B cell (primary cell): ENCODE measurements at regions not wholly inside any gene's neighbourhood (a gene's known extent, or its start where the extent isn't known, plus 50 kb on each side); places are given as distances from the start of the nearest gene placed in this dataset.

Experiments
- ATAC-seq: fragments of 200-7000 bp; cut with Tn5 transposase; one replicate; pipeline ENCODE4 v1.10.0; 2021; ENCODE audit warnings: low read depth, mild to moderate bottlenecking, moderate number of reproducible peaks, moderate library complexity
- CTCF ChIA-PET: fragments of 350-600 bp; sonication (Branson Sonifier 250); formaldehyde crosslinking; loops from one replicate; lab custom pipeline; 2021; ENCODE audit warnings: antibody characterized with exemption, inconsistent platforms; lab: Charles Lee
- POLR2A ChIA-PET: fragments of 350-600 bp; sonication (Branson Sonifier 250); formaldehyde crosslinking; loops from one replicate; lab custom pipeline; 2021; ENCODE audit warnings: antibody characterized with exemption; lab: Charles Lee
- DNase-seq: peaks from one replicate; pipeline ENCODE4 v3.0.0; 2013
- H2AFZ ChIP-seq: 2 replicates; pipeline ENCODE4 v1.6.1; 2012; ENCODE audit warnings: mild to moderate bottlenecking, low read depth, low read length; ENCODE audit not compliant: insufficient read depth, poor library complexity, severe bottlenecking
- H3K27ac ChIP-seq, 2 donors: 1 replicate in 1 of 2; 2 replicates in 1 of 2; pipeline ENCODE4 v1.5.1; 2012 to 2013; ENCODE audit warnings: low read length in 2 of 2, mild to moderate bottlenecking in 2 of 2, moderate library complexity in 1 of 2
- H3K27me3 ChIP-seq, 4 experiments: fragments of 200-600 bp in 1 of 4; sonication (generic) in 1 of 4; replicated peaks in 1 of 4; 1 replicate in 2 of 4; 2 replicates in 2 of 4; pipeline versions ENCODE4 v1.6.1 to v1.7.0; 2013 to 2016; ENCODE audit warnings: low read length in 3 of 4, mild to moderate bottlenecking in 2 of 4, mixed read lengths in 1 of 4, moderate library complexity in 1 of 4; ENCODE audit not compliant: insufficient read depth in 4 of 4, control insufficient read depth in 3 of 4; ENCODE audit errors: control extremely low read depth in 1 of 4
- H3K36me3 ChIP-seq, 2 experiments: replicated peaks in 1 of 2; 1 replicate in 1 of 2; 2 replicates in 1 of 2; pipeline versions ENCODE4 v1.6.1 to v1.7.1; 2013; ENCODE audit warnings: low read length in 1 of 2; ENCODE audit not compliant: insufficient read depth in 2 of 2, control insufficient read depth in 1 of 2; ENCODE audit errors: control extremely low read depth in 1 of 2, extremely low read depth in 1 of 2
- H3K4me1 ChIP-seq, 2 donors: fragments of 200-600 bp in 1 of 2; sonication (generic) in 1 of 2; 1 replicate in 1 of 2; 2 replicates in 1 of 2; pipeline versions ENCODE4 v1.5.1 to v1.6.1; 2013 to 2017; ENCODE audit warnings: low read length in 2 of 2; ENCODE audit not compliant: control insufficient read depth in 2 of 2, insufficient read depth in 2 of 2
- H3K4me2 ChIP-seq: replicated peaks from 2 replicates; pipeline ENCODE3; 2012; ENCODE audit warnings: mild to moderate bottlenecking, low read depth, low read length; ENCODE audit not compliant: poor library complexity, severe bottlenecking
- H3K4me3 ChIP-seq, 5 experiments: fragments of 200-600 bp in 1 of 5; sonication (generic) in 1 of 5; 1 replicate in 3 of 5; 2 replicates in 2 of 5; pipeline versions ENCODE4 v1.5.1 to v1.7.0; 2011 to 2016; ENCODE audit warnings: low read length in 4 of 5, mild to moderate bottlenecking in 4 of 5, low read depth in 2 of 5, control low read depth in 1 of 5, moderate library complexity in 1 of 5; ENCODE audit not compliant: insufficient read depth in 1 of 5; ENCODE audit errors: control extremely low read depth in 1 of 5, extremely low read depth in 1 of 5
- H3K79me2 ChIP-seq: fragments of 200-600 bp; sonication (generic); one replicate; pipeline ENCODE4 v1.6.0; 2016; ENCODE audit warnings: low read length; ENCODE audit not compliant: control insufficient read depth, insufficient read depth
- H3K9ac ChIP-seq: fragments of 200-600 bp; sonication (generic); 2 replicates; pipeline ENCODE4 v1.6.1; 2017; ENCODE audit warnings: mild to moderate bottlenecking, low read length, moderate library complexity
- H3K9me3 ChIP-seq, 3 donors: one replicate each; pipeline versions ENCODE4 v1.6.1 to v1.7.1; 2013; ENCODE audit warnings: low read length in 2 of 3; ENCODE audit not compliant: control insufficient read depth in 2 of 3, insufficient read depth in 1 of 3; ENCODE audit errors: control extremely low read depth in 1 of 3
- H4K20me1 ChIP-seq: 2 replicates; pipeline ENCODE4 v1.6.0; 2012; ENCODE audit warnings: mild to moderate bottlenecking, low read length; ENCODE audit not compliant: insufficient read depth, control insufficient read depth, poor library complexity, severe bottlenecking
- H3K27ac Mint-ChIP-seq: one replicate; pipeline ENCODE4 v1.8.0; 2021; ENCODE audit warnings: mixed read lengths
- H3K27me3 Mint-ChIP-seq: one replicate; pipeline ENCODE4 v1.8.0; 2021; ENCODE audit warnings: mixed read lengths
- H3K4me1 Mint-ChIP-seq: one replicate; pipeline ENCODE4 v1.8.0; 2021; ENCODE audit warnings: mixed read lengths
- H3K4me3 Mint-ChIP-seq: one replicate; pipeline ENCODE4 v1.8.0; 2021; ENCODE audit warnings: mixed read lengths
- H3K9me3 Mint-ChIP-seq: one replicate; pipeline ENCODE4 v1.8.0; 2022; ENCODE audit warnings: mixed read lengths; ENCODE audit not compliant: insufficient read depth
- EZH2 ChIP-seq: IDR thresholded peaks from 2 replicates; pipeline ENCODE4 v1.6.1; 2012; ENCODE audit warnings: borderline replicate concordance, low read depth, mild to moderate bottlenecking, moderate library complexity, low read length; ENCODE audit not compliant: insufficient read depth, poor library complexity, severe bottlenecking
- WGBS: methylation state at CpG from one replicate; pipeline ENCODE4 v1.1.5; 2013; ENCODE audit warnings: missing lambda C conversion rate; ENCODE audit not compliant: insufficient coverage; 5-methylcytosine and 5-hydroxymethylcytosine counted together
- intact Hi-C: fragments of 100-400 bp; cut with micrococcal nuclease; formaldehyde crosslinking; loops from one replicate; pipeline ENCODE4 v1.10.0; 2022
- TF ChIP-seq, protein P1 (sequence below): fragments of 200-600 bp; IDR thresholded peaks from one replicate; pipeline ENCODE4 v1.8.0; 2022; ENCODE audit warnings: antibody characterized with exemption, mild to moderate bottlenecking

DNA sequence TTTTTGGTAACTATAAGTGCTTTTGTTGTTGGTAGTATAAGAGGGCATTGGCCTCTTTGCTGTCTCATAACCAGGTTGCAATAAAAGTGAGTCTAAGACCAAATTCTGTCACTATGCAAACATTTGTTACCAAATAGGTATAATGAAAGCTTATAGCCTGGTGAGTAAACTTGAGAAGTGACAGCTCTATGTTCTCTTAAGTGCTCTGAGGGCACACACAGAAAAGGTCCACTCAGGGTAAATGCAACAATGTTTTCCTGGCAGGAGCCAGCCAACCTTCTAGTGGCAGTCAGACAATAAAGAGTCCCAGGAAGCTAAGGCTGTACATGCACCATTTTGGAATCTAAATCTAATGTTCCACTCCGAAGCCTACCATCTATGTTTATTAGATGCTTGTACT, 262.1 kb upstream of the TGFBR2 start:
- Histone ChIP-seq H3K4me1 (no peaks in the 10 kb centered on the region), H3K27me3 (peaks cover 0 to 2% (median 0%) of the 10 kb centered on the region in 4 experiments), H3K4me2 (no peak overlapping the region), H3K9me3 (no peaks in the 10 kb centered on the region), H3K4me3 (no peak overlapping the region), H3K9ac (no peak overlapping the region), H4K20me1 (no peaks in the 10 kb centered on the region), H3K36me3 (no peaks in the 10 kb centered on the region), H3K27ac (no peak overlapping the region), H2AFZ (no peak overlapping the region), H3K79me2 (no peaks in the 10 kb centered on the region)
- ATAC-seq = no peak
- Mint-ChIP-seq H3K27me3 (peaks cover 2% of the 10 kb centered on the region), H3K4me3 (no peak overlapping the region), H3K4me1 (no peaks in the 10 kb centered on the region), H3K9me3 (no peaks in the 10 kb centered on the region), H3K27ac (no peak overlapping the region)
- TF ChIP-seq, protein P1, sequence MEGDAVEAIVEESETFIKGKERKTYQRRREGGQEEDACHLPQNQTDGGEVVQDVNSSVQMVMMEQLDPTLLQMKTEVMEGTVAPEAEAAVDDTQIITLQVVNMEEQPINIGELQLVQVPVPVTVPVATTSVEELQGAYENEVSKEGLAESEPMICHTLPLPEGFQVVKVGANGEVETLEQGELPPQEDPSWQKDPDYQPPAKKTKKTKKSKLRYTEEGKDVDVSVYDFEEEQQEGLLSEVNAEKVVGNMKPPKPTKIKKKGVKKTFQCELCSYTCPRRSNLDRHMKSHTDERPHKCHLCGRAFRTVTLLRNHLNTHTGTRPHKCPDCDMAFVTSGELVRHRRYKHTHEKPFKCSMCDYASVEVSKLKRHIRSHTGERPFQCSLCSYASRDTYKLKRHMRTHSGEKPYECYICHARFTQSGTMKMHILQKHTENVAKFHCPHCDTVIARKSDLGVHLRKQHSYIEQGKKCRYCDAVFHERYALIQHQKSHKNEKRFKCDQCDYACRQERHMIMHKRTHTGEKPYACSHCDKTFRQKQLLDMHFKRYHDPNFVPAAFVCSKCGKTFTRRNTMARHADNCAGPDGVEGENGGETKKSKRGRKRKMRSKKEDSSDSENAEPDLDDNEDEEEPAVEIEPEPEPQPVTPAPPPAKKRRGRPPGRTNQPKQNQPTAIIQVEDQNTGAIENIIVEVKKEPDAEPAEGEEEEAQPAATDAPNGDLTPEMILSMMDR = no peak
- no peak for TF ChIP-seq EZH2
- CTCF ChIA-PET = interaction anchor here (1.0 kb wide), 1 partner anchor 9 kb away, joined by 3 read pairs; no protein-coding TSS in a partner anchor
- WGBS = no CpG with 5 or more reads among the region's 1 CpG
- intact Hi-C loops = no loop called here
- DNase-seq = no peak
- POLR2A ChIA-PET = interaction anchor here (0.7 kb wide), 1 partner anchor 316 kb away, joined by 3 read pairs; no protein-coding TSS in a partner anchor

DNA sequence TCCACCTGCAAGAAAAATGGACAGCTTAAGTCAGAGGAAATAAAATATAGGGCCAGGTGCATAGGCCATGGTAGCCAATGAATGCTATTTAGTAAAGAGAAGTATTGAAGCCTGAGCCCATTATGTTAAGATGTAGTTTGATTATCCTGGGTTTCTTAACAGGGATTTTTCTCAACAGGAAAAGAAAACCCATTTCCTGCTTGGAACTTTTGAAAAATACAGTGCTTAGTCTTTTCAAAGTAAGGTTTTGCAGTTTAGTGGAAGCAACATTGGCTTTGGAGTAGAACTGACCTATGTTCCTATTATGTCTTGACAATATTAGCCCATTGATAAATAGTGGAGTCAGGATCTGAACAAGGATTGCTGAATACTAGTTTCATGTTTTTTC, 259.5 kb upstream of the TGFBR2 start:
- intact Hi-C loops = no loop called here
- Histone ChIP-seq H3K27me3 (peaks cover 0 to 10% (median 2%) of the 10 kb centered on the region in 4 experiments), H3K4me2 (no peak overlapping the region), H3K36me3 (no peaks in the 10 kb centered on the region), H3K4me1 (no peaks in the 10 kb centered on the region), H3K9ac (no peak overlapping the region), H3K9me3 (no peaks in the 10 kb centered on the region), H2AFZ (no peak overlapping the region), H3K79me2 (no peaks in the 10 kb centered on the region), H3K27ac (no peak overlapping the region), H4K20me1 (no peaks in the 10 kb centered on the region), H3K4me3 (no peak overlapping the region)
- DNase-seq = no peak
- POLR2A ChIA-PET = no interaction called here
- no peaks in the 10 kb centered on the region for H3K4me1 Mint-ChIP-seq
- no peak overlapping the region for H3K4me3 Mint-ChIP-seq
- H3K27me3 Mint-ChIP-seq = peaks cover 18% of the 10 kb centered on the region
- CTCF ChIA-PET = no interaction called here
- TF ChIP-seq, protein P1 = no peak
- no peak for TF ChIP-seq EZH2
- no peak for ATAC-seq
- no peak overlapping the region for H3K27ac Mint-ChIP-seq
- H3K9me3 Mint-ChIP-seq = no peaks in the 10 kb centered on the region
